NCI-H2227 treated with DMSO at 0.1 percent for 48 hours (cell line): ENCODE measurements at regions not wholly inside any gene's neighbourhood (a gene's known extent, or its start where the extent isn't known, plus 50 kb on each side); places are given as distances from the start of the nearest gene placed in this dataset.

ENCODE experiments used
- DNase-seq: peaks from one replicate; lab custom pipeline; 2025; lab: John Stamatoyannopoulos, UW

- no peak for DNase-seq
Observed at GRCh38 chr1:38287036-38287435, 240.4 kb upstream of the POU3F1 start.

GRCh38 chr1:38285807-38286530, 239.4 kb upstream of the POU3F1 start:
- DNase-seq: no peak

- DNase-seq: no peak
Observed at GRCh38 chr1:38284953-38285352, 238.4 kb upstream of the POU3F1 start.

- DNase-seq: no peak
Observed at GRCh38 chr1:38283696-38284470, 237.3 kb upstream of the POU3F1 start.

GRCh38 chr1:38279148-38279547, 232.6 kb upstream of the POU3F1 start:
- no peak for DNase-seq

- DNase-seq: no peak
Observed at GRCh38 chr1:38277646-38278045, 231.1 kb upstream of the POU3F1 start.

GRCh38 chr1:38275960-38276359, 229.4 kb upstream of the POU3F1 start:
- no peak for DNase-seq

- DNase-seq: no peak
Observed at GRCh38 chr1:38274974-38275373, 228.4 kb upstream of the POU3F1 start.

- DNase-seq: no peak
Observed at GRCh38 chr1:38273196-38273804, 226.7 kb upstream of the POU3F1 start.

GRCh38 chr1:38272515-38272914, 225.9 kb upstream of the POU3F1 start:
- DNase-seq: no peak

GRCh38 chr1:38270849-38271633, 224.4 kb upstream of the POU3F1 start:
- DNase-seq: no peak

- DNase-seq: no peak
Observed at GRCh38 chr1:38269923-38270848, 223.6 kb upstream of the POU3F1 start.

GRCh38 chr1:38268226-38268625, 221.6 kb upstream of the POU3F1 start:
- no peak for DNase-seq

- DNase-seq: no peak
Observed at GRCh38 chr1:38267037-38268036, 220.7 kb upstream of the POU3F1 start.

GRCh38 chr1:38266197-38266520, 219.6 kb upstream of the POU3F1 start:
- DNase-seq: no peak

GRCh38 chr1:38265293-38266196, 219.0 kb upstream of the POU3F1 start:
- DNase-seq: no peak

- DNase-seq: no peak
Observed at GRCh38 chr1:38263438-38263837, 216.8 kb upstream of the POU3F1 start.

GRCh38 chr1:38261574-38261973, 215.0 kb upstream of the POU3F1 start:
- no peak for DNase-seq

GRCh38 chr1:38258085-38258627, 211.6 kb upstream of the POU3F1 start:
- no peak for DNase-seq
